Fibroblast of skin of right quadriceps (primary cell): ENCODE measurements at regions not wholly inside any gene's neighbourhood (a gene's known extent, or its start where the extent isn't known, plus 50 kb on each side); places are given as distances from the start of the nearest gene placed in this dataset.
A peak's percentile ranks its signal among the peaks of the same experiment; 100 is the strongest.
"Not testable (repeated sequence)": the region's sequence is repeated elsewhere in the genome, so short reads cannot be mapped to it uniquely, and the experiment has no call there.

Source experiments
- DNase-seq: peaks from one replicate; pipeline ENCODE4 v3.0.0-alpha.2; 2013

- DNase-seq, result no peak
Measured at GRCh38 chr3:20539666-20540065, 353.7 kb upstream of the SGO1 start.

GRCh38 chr3:20537234-20537633 is 351.2 kb upstream of the SGO1 start:
- no peak for DNase-seq

GRCh38 chr3:20529911-20530310 is 343.9 kb upstream of the SGO1 start:
- DNase-seq, result no peak

- no peak for DNase-seq
Measured at GRCh38 chr3:20528180-20528770, 342.3 kb upstream of the SGO1 start.

GRCh38 chr3:20527368-20527767 is 341.4 kb upstream of the SGO1 start:
- no peak for DNase-seq

GRCh38 chr3:20524328-20524727 is 338.3 kb upstream of the SGO1 start:
- DNase-seq, result no peak

GRCh38 chr3:20523293-20523692 is 337.3 kb upstream of the SGO1 start:
- no peak for DNase-seq

GRCh38 chr3:20517316-20517715 is 331.3 kb upstream of the SGO1 start:
- DNase-seq, result not testable (repeated sequence)

GRCh38 chr3:20516311-20516710 is 330.3 kb upstream of the SGO1 start:
- DNase-seq, result no peak

- no peak for DNase-seq
Measured at GRCh38 chr3:20515834-20516233, 329.8 kb upstream of the SGO1 start.

- DNase-seq, result peak; percentile 70
Measured at GRCh38 chr3:20511863-20512505, 326.0 kb upstream of the SGO1 start.

- DNase-seq, result no peak
Measured at GRCh38 chr3:20510396-20510795, 324.4 kb upstream of the SGO1 start.

GRCh38 chr3:20503394-20504082 is 317.5 kb upstream of the SGO1 start:
- no peak for DNase-seq

GRCh38 chr3:20490996-20491395 is 305.0 kb upstream of the SGO1 start:
- no peak for DNase-seq

- DNase-seq, result peak; percentile 41
Measured at GRCh38 chr3:20488151-20488550, 302.1 kb upstream of the SGO1 start.

- DNase-seq, result no peak
Measured at GRCh38 chr3:20484126-20484525, 298.1 kb upstream of the SGO1 start.

GRCh38 chr3:20482350-20482749 is 296.3 kb upstream of the SGO1 start:
- no peak for DNase-seq

- peak; percentile 4 for DNase-seq
Measured at GRCh38 chr3:20480786-20481365, 294.9 kb upstream of the SGO1 start.

GRCh38 chr3:20478436-20478835 is 292.4 kb upstream of the SGO1 start:
- no peak for DNase-seq

- not testable (repeated sequence) for DNase-seq
Measured at GRCh38 chr3:20464237-20464636, 278.2 kb upstream of the SGO1 start.

GRCh38 chr3:20462723-20463122 is 276.7 kb upstream of the SGO1 start:
- DNase-seq, result no peak

- DNase-seq, result no peak
Measured at GRCh38 chr3:20462226-20462625, 276.2 kb upstream of the SGO1 start.

- DNase-seq, result no peak
Measured at GRCh38 chr3:20458994-20459716, 273.1 kb upstream of the SGO1 start.
